Activated CD4-positive, alpha-beta T cell treated with anti-CD3 and anti-CD28 coated beads for 36 hours (primary cell): ENCODE measurements at regions not wholly inside any gene's neighbourhood (a gene's known extent, or its start where the extent isn't known, plus 50 kb on each side); places are given as distances from the start of the nearest gene placed in this dataset.

Experiments
- ATAC-seq: fragments of 200-7000 bp; cut with Tn5 transposase; one replicate; pipeline ENCODE4 v1.10.0; 2021; ENCODE audit warnings: mild to moderate bottlenecking, moderate library complexity
- CTCF ChIA-PET: fragments of 350-600 bp; sonication (Branson Sonifier 250); formaldehyde crosslinking; loops from one replicate; lab custom pipeline; 2021; ENCODE audit warnings: antibody characterized with exemption; lab: Charles Lee
- POLR2A ChIA-PET: fragments of 350-600 bp; sonication (Branson Sonifier 250); formaldehyde crosslinking; loops from one replicate; lab custom pipeline; 2021; ENCODE audit warnings: antibody characterized with exemption, inconsistent platforms; lab: Charles Lee
- DNase-seq: peaks from one replicate; pipeline ENCODE4 v3.0.0-alpha.2; 2020
- H3K27ac Mint-ChIP-seq: one replicate; pipeline ENCODE4 v1.8.0; 2021; ENCODE audit warnings: mixed read lengths
- H3K27me3 Mint-ChIP-seq: one replicate; pipeline ENCODE4 v1.8.0; 2021; ENCODE audit warnings: mixed read lengths
- H3K36me3 Mint-ChIP-seq: one replicate; pipeline ENCODE4 v1.8.0; 2021; ENCODE audit warnings: low read depth, mixed read lengths
- H3K4me1 Mint-ChIP-seq: one replicate; pipeline ENCODE4 v1.8.0; 2021; ENCODE audit warnings: mixed read lengths
- H3K4me3 Mint-ChIP-seq: one replicate; pipeline ENCODE4 v1.8.0; 2021; ENCODE audit warnings: mild to moderate bottlenecking, moderate library complexity, mixed read lengths
- H3K9me3 Mint-ChIP-seq: one replicate; pipeline ENCODE4 v1.8.0; 2021; ENCODE audit warnings: low read depth, mixed read lengths
- intact Hi-C, 2 experiments: fragments of 100-400 bp; cut with DNase I in 1 of 2; cut with micrococcal nuclease in 1 of 2; formaldehyde crosslinking; loops; one replicate each; pipeline versions ENCODE4 v1.14.2 to v1.15.1; 2022 to 2024; cut with DNase I, micrococcal nuclease

DNA sequence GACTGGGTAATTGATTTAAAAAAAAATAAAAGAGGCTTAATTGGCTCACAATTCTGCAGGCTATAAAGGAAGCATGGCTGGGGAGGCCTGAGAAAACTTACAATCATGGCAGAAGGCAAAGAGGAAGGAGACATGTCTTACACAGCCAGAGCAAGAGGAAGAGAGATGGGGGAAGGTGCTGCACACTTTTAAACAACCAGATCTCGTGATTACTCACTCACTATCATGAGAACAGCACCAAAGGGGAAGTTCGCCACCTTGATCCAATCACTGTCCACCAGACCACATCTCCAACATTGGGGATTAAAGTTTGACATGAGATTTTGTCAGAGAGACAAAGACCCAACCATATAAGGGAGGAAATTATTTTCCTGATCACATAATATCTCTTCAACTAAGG is 138.8 kb upstream of the NR4A3 start:
- intact Hi-C loops: no loop called here
- CTCF ChIA-PET: interaction anchor here (0.6 to 1.4 kb wide), 3 partner anchors 11 to 30 kb away, joined by 3 to 4 read pairs (median 4); no protein-coding TSS in a partner anchor

DNA sequence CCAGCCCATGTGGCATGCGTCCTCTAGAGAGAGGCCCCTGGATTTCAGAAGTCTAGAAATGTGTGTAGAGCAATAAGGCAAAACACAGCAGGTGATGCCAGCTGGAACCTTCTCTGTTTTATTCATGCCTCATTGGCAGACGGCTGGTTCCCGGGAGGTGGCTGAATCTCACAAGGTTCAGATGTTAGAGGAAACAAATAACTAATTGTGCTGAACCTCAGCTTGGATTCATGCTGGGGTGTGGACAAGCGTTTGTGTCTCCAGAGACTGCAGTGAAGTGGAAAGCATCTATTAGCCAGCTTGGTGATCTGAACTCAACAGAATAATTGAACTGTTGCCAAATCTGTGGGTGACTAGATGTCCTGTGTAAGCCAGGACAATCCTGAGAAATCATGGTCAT is 131.1 kb upstream of the NR4A3 start:
- Mint-ChIP-seq H3K4me1 (no peaks in the 10 kb centered on the region), H3K36me3 (no peaks in the 10 kb centered on the region), H3K27ac (no peak overlapping the region), H3K27me3 (peaks cover 4% of the 10 kb centered on the region), H3K9me3 (no peaks in the 10 kb centered on the region), H3K4me3 (no peak overlapping the region)
- ATAC-seq (no peak), DNase-seq (no peak)
- intact Hi-C loops: no loop called here
- ChIA-PET CTCF (interaction anchor here (0.7 kb wide), 1 partner anchor 287 kb away, joined by 3 read pairs; no protein-coding TSS in a partner anchor), POLR2A (no interaction called here)

More for the DNA sequence above, 138.8 kb upstream of the NR4A3 start:
- Mint-ChIP-seq H3K27ac (no peak overlapping the region), H3K36me3 (no peaks in the 10 kb centered on the region), H3K9me3 (peaks cover 3% of the 10 kb centered on the region), H3K4me1 (no peaks in the 10 kb centered on the region), H3K27me3 (no peaks in the 10 kb centered on the region), H3K4me3 (no peak overlapping the region)
- no peak for DNase-seq
- POLR2A ChIA-PET: no interaction called here
- no peak for ATAC-seq

DNA sequence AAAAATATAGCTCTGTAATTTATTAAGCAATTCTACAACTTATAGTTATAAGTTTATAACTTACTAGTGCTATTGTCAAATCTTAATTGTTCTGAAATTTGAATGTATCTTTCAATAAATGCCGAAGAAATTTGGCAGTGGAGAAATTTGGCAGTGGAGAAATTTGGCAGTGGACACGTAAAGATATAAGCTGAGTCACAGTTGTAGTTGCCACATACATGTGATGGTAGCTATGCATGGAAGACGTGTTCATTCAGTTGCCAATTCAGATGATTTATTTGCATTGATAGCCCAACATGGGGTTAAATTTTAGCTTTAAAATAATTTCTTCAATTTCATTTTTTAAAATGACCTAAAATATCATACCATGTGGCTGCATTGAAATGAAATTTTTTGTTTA is 127.8 kb upstream of the NR4A3 start:
- ATAC-seq: no peak
- Mint-ChIP-seq H3K36me3 (no peaks in the 10 kb centered on the region), H3K4me1 (no peaks in the 10 kb centered on the region), H3K27ac (no peak overlapping the region), H3K27me3 (peaks cover 4% of the 10 kb centered on the region), H3K4me3 (no peak overlapping the region), H3K9me3 (peaks cover 2% of the 10 kb centered on the region)
- intact Hi-C loops: no loop called here
- no peak for DNase-seq
- CTCF ChIA-PET: interaction anchor here (0.8 to 0.9 kb wide), 3 partner anchors 11 to 531 kb away, joined by 3 read pairs; no protein-coding TSS in a partner anchor
- POLR2A ChIA-PET: no interaction called here

DNA sequence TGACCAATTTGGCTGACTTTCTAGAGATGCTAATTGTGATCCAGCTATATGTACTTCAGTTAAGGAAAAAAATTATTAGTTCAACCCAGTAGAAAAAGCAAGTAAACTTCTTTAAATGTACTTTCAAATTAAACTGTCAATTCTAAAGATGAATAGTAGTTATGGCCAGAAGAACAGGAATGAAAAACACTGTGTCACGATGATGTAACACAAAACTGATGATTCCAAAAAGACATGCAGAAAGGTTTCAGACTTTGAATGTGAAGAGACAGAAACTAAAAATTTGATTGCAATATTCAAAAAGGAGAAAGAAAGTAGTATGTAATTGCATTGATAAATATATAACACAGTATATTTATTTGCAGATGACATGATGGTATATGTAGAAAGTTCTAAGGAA is 127.3 kb upstream of the NR4A3 start:
- H3K27me3 Mint-ChIP-seq: peaks cover 4% of the 10 kb centered on the region
- ATAC-seq (no peak), DNase-seq (no peak)
- no peak overlapping the region for H3K27ac Mint-ChIP-seq
- intact Hi-C loops: no loop called here
- no peaks in the 10 kb centered on the region for H3K4me1 Mint-ChIP-seq
- H3K4me3 Mint-ChIP-seq: no peak overlapping the region
- ChIA-PET POLR2A (no interaction called here), CTCF (no interaction called here)
- no peaks in the 10 kb centered on the region for H3K36me3 Mint-ChIP-seq
- peaks cover 2% of the 10 kb centered on the region for H3K9me3 Mint-ChIP-seq

DNA sequence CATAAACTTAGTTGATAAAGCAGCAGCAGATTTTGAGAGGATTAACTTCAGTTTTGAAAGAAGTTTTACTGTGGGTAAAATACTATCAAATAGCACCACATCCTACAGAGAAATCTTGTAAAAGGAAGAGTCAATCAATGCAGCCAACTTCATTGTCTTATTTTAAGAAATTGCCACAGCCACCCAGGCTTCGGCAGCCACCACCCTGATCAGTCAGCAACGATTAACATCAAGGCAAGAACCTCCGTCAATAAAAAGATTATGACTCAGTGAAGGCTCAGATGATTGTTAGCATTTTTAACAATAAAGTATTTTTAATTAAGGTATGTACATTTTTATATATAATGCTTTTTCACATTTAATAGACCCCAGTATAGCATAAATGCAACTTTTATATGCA is 122.3 kb upstream of the NR4A3 start:
- POLR2A ChIA-PET: no interaction called here
- H3K27ac Mint-ChIP-seq: no peak overlapping the region
- no peak overlapping the region for H3K4me3 Mint-ChIP-seq
- DNase-seq (no peak), ATAC-seq (no peak)
- H3K36me3 Mint-ChIP-seq: no peaks in the 10 kb centered on the region
- intact Hi-C loops: no loop called here
- H3K27me3 Mint-ChIP-seq: peaks cover 3% of the 10 kb centered on the region
- H3K4me1 Mint-ChIP-seq: no peaks in the 10 kb centered on the region
- CTCF ChIA-PET: no interaction called here
- H3K9me3 Mint-ChIP-seq: peaks cover 2% of the 10 kb centered on the region

DNA sequence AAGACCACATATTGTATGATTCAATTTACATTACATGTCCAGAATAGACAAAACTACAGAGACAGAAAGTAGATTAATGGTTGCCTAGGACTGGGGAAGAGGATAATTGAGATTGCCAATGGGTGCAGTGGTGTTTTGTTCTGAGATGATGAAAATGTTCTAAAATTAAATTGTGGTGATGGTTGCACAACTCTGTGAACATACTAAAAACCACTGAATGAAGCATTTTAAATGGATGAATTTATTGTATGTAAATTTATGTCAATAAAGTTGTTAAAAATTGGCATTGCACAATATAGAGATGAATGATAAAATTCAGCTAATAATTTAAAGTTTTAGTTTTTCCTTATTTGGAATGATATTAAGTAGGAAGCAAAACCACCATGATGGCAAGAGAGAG is 109.5 kb upstream of the NR4A3 start:
- intact Hi-C loops: no loop called here
- POLR2A ChIA-PET: no interaction called here
- CTCF ChIA-PET: interaction anchor here (1.1 kb wide), 1 partner anchor 29 kb away, joined by 4 read pairs; no protein-coding TSS in a partner anchor

DNA sequence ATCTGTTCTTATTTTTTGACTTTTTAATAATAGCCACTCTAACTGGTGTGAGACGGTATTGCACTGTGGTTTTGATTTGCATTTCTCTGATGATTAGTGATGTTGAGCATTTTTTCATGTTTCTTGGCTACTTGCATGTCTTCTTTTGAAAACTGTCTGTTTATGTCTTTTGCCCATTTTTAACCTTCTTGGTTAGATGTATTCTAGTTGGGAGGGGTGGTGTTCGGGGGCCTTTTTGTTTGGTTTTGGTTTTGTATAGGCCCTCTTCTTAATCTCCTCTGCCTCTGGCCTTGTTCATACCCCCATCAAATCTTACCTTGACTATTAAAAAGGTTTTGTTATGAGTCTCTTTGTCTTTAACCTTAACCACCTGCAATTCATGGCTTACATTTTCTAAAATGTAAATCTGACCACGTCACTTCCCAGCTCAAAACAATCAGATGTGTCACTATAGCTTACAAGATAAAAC is 107.8 kb upstream of the NR4A3 start:
- no peak for ATAC-seq
- H3K9me3 Mint-ChIP-seq: no peaks in the 10 kb centered on the region
- no peak overlapping the region for H3K27ac Mint-ChIP-seq
- POLR2A ChIA-PET: no interaction called here
- H3K36me3 Mint-ChIP-seq: no peaks in the 10 kb centered on the region
- CTCF ChIA-PET: no interaction called here
- H3K4me1 Mint-ChIP-seq: no peaks in the 10 kb centered on the region
- no peak overlapping the region for H3K4me3 Mint-ChIP-seq
- DNase-seq: no peak
- intact Hi-C loops: no loop called here
- no peaks in the 10 kb centered on the region for H3K27me3 Mint-ChIP-seq

More for the DNA sequence above, 109.5 kb upstream of the NR4A3 start:
- no peaks in the 10 kb centered on the region for H3K9me3 Mint-ChIP-seq
- no peaks in the 10 kb centered on the region for H3K36me3 Mint-ChIP-seq
- no peak overlapping the region for H3K4me3 Mint-ChIP-seq
- no peak for DNase-seq
- no peak overlapping the region for H3K27ac Mint-ChIP-seq
- H3K27me3 Mint-ChIP-seq: no peaks in the 10 kb centered on the region
- H3K4me1 Mint-ChIP-seq: no peaks in the 10 kb centered on the region
- no peak for ATAC-seq

DNA sequence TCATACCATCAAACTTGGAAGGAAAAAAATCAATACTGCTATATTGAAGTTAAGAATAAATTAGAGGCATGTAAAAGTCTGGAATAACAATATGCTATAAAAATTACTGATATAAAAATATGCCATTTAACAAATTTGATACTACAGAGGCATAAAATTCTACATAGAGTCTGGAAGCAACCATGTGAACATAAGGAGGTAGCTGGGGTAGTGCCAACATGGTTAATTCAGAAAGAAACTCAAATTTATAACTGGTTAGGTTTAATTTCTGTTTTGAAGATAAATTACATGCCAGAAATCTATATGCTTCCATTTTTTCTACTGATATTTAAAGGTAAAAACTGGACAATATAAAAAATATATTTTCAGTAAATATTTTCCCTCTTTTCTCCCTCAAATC is 103.1 kb upstream of the NR4A3 start:
- H3K27me3 Mint-ChIP-seq: no peaks in the 10 kb centered on the region
- ChIA-PET CTCF (interaction anchor here (0.6 to 1.0 kb wide), 2 partner anchors 12 to 259 kb away, joined by 3 read pairs; no protein-coding TSS in a partner anchor), POLR2A (no interaction called here)
- no peak for ATAC-seq
- no peaks in the 10 kb centered on the region for H3K9me3 Mint-ChIP-seq
- intact Hi-C loops: no loop called here
- H3K27ac Mint-ChIP-seq: no peak overlapping the region
- H3K36me3 Mint-ChIP-seq: no peaks in the 10 kb centered on the region
- no peak overlapping the region for H3K4me3 Mint-ChIP-seq
- no peak for DNase-seq
- peaks cover 23% of the 10 kb centered on the region for H3K4me1 Mint-ChIP-seq

DNA sequence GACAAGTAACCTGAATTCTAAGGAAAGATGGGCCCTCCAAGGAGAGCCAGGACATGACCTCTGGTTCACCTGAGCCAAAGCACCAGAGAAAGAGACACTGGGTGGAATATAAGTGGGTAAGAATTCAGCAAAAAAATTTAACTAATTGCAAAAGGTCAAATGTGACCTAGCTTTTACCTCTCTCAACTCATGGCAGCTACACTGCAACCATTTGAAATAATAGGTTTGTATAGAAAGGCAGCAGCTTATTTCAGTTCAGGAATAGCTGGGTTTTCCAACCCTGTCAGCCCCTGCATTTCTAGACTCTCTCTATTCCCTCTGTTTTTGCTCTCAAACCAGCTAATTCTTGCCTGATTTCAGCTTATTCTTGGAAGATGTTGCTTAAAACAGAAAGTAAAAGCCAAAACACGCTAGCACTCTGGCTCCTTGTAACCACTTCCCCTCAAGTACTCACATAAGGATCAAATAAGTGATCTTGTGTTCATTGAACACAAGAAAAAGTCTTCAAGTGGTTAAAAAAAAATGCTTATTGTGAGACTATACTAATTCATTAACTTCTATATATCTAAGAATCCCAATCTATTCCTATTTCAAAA is 101.1 kb upstream of the NR4A3 start:
- intact Hi-C loops: no loop called here
- Mint-ChIP-seq H3K9me3 (no peaks in the 10 kb centered on the region), H3K4me1 (peaks cover 23% of the 10 kb centered on the region), H3K36me3 (no peaks in the 10 kb centered on the region), H3K27ac (peak overlapping the region; percentile 84), H3K4me3 (peak overlapping the region; percentile 58), H3K27me3 (no peaks in the 10 kb centered on the region)
- DNase-seq (peak; percentile 9), ATAC-seq (peak; percentile 86)
- ChIA-PET POLR2A (no interaction called here), CTCF (interaction anchor here (0.5 to 1.6 kb wide), 3 partner anchors 8 to 670 kb away, joined by 3 to 4 read pairs (median 3); no protein-coding TSS in a partner anchor)

DNA sequence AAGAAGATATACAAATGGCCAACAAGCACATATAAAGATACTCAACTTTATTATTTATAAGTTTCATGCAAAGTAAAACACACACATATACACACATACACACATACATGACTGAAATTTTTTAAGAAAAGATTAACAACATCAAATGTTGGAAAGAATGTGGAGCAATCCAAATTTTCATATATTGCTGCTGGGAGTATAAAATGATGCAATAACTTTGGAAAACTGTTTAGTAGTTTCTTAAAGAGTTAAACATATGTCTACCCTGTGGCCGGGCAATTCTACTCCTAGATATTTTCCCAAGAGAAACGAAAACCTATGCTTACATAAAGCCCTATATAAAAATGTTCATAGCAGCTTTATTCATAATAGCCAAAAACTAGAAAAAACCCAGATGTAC is 99.8 kb upstream of the NR4A3 start:
- Mint-ChIP-seq H3K27ac (no peak overlapping the region), H3K9me3 (no peaks in the 10 kb centered on the region), H3K36me3 (no peaks in the 10 kb centered on the region), H3K4me3 (no peak overlapping the region), H3K27me3 (no peaks in the 10 kb centered on the region), H3K4me1 (peaks cover 23% of the 10 kb centered on the region)
- no peak for DNase-seq
- POLR2A ChIA-PET: no interaction called here
- CTCF ChIA-PET: no interaction called here
- no peak for ATAC-seq
- intact Hi-C loops: no loop called here

DNA sequence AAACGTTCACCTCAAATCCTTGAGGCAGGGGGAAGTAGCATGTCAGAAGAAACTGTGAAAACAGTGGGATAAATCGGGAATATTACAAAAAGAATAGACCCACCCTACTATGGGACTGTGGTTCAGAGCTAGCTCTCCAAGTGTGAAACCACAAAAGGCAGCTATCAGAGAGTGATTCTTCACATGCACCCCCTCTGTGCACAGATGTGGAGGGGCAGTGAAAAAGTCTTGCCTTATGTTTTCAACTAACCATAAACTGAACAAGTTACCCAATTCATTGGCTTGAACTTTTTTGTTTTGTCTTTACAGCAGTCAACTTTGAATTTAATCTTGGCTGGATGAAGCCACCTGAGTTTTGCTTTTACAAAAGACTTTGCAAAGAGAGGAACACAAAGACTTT is 98.8 kb upstream of the NR4A3 start:
- intact Hi-C loops: no loop called here
- POLR2A ChIA-PET: no interaction called here

DNA sequence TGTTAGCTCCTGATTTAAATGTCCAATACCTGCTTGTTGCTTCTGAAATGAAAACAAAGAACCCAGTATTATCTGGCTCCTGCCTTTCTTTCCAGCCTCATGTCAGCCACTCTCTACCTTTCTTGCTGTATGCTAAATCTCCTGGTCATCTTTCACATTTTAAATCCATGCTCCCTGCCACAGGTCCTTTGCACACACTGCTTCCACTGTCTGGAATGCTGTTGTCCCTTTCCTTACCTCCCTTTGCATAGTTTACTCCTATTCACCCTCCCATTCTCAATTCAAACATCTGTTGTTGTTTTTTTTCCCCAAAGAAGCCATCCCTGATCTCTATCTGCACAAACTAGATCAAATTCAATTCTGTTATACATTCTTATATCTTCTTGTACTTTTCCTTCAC is 97.0 kb upstream of the NR4A3 start:
- H3K4me3 Mint-ChIP-seq: no peak overlapping the region
- DNase-seq (no peak), ATAC-seq (no peak)
- no peak overlapping the region for H3K27ac Mint-ChIP-seq
- H3K9me3 Mint-ChIP-seq: no peaks in the 10 kb centered on the region
- H3K27me3 Mint-ChIP-seq: no peaks in the 10 kb centered on the region
- peaks cover 18% of the 10 kb centered on the region for H3K4me1 Mint-ChIP-seq
- intact Hi-C loops: no loop called here
- POLR2A ChIA-PET: no interaction called here
- CTCF ChIA-PET: no interaction called here
- H3K36me3 Mint-ChIP-seq: no peaks in the 10 kb centered on the region

More for the DNA sequence above, 98.8 kb upstream of the NR4A3 start:
- ATAC-seq (no peak), DNase-seq (no peak)
- Mint-ChIP-seq H3K27me3 (no peaks in the 10 kb centered on the region), H3K36me3 (no peaks in the 10 kb centered on the region), H3K9me3 (no peaks in the 10 kb centered on the region), H3K4me3 (no peak overlapping the region), H3K4me1 (peaks cover 23% of the 10 kb centered on the region), H3K27ac (no peak overlapping the region)
- CTCF ChIA-PET: no interaction called here
